ENCODE measurements at regions not wholly inside any gene's neighbourhood (a gene's known extent, or its start where the extent isn't known, plus 50 kb on each side); places are given as distances from the start of the nearest gene placed in this dataset.

DNA sequence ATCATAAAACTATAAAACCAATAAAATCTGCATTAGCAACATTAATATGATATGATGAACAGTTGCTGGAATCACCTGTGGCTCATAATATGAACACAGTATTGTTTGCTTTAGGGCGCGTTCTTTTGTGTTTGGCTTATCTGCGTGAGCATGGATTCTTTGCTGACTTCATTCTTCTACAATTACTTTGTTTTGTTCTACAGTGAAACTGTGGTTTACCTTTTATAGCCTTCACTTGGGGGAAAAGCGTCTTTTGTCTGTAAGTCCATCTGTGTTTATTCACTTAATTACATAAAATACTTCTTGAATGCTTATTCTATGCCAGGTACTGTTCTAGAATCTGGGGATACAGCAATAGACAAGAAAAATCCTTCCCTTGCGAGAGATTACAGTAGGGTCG is 74.0 kb upstream of the SEC11C start:
- no peaks in the 10 kb centered on the region for H3K9me2 ChIP-seq (ENCODE audit: insufficient read depth, low read length)
- no peak overlapping the region for H3K27ac ChIP-seq (ENCODE audit: low read length)
- no peak overlapping the region for H3K4me3 ChIP-seq (ENCODE audit: low read length)
- no peak overlapping the region for H3K4me2 ChIP-seq (ENCODE audit: low read length)
- H4K20me1 ChIP-seq (ENCODE audit: insufficient read depth), result no peaks in the 10 kb centered on the region
- TF ChIP-seq POLR2AphosphoS5 (IDR thresholded peaks at IDR 0.05) (no peak), MXI1 (conservative IDR thresholded peaks at IDR 0.05; ENCODE audit: poor library complexity, severe bottlenecking) (no peak), SMC3 (conservative IDR thresholded peaks at IDR 0.05; ENCODE audit: poor library complexity) (no peak), RAD21 (conservative IDR thresholded peaks at IDR 0.05) (no peak), EP300 (conservative IDR thresholded peaks at IDR 0.05; ENCODE audit: poor library complexity, severe bottlenecking) (no peak)
- no peak overlapping the region for H3K9ac ChIP-seq (ENCODE audit: low read length)
- H3K9me3 ChIP-seq (ENCODE audit: low read length), result no peaks in the 10 kb centered on the region
- no peak overlapping the region for H2AFZ ChIP-seq (ENCODE audit: low read depth, low read length)
- H3K79me2 ChIP-seq (replicated peaks; ENCODE audit: insufficient read depth, low read length), result no peaks in the 10 kb centered on the region
- no peaks in the 10 kb centered on the region for H3K27me3 ChIP-seq (ENCODE audit: insufficient read depth, low read depth, low read length)
- H3F3A ChIP-seq (ENCODE audit: insufficient read depth, low read length, poor library complexity, severe bottlenecking), result no peaks in the 10 kb centered on the region
- H3K36me3 ChIP-seq (ENCODE audit: insufficient read depth, low read length), result no peaks in the 10 kb centered on the region

DNA sequence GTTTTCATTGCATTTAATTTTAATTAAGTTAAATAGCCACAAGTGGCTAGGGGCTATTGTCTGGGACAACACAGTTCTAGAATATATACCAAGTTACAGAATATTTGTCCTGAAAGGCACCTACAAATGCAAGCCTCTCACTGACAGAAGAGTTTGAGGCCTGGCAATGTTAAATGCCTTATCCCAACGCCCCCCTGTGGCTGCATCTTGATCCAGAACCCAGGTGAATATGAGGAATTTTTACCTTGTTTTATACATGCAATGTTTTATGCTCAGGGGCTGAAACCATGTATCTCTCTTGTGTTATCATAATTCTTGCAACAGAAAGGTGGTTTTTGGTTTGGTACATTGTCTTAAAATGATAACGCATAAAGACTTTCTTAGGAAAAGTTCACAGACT is 71.8 kb upstream of the SEC11C start:
- no peak overlapping the region for H3K27ac ChIP-seq (ENCODE audit: low read length)
- no peaks in the 10 kb centered on the region for H3K9me3 ChIP-seq (ENCODE audit: low read length)
- no peak overlapping the region for H3K4me3 ChIP-seq (ENCODE audit: low read length)
- H3K27me3 ChIP-seq (ENCODE audit: insufficient read depth, low read depth, low read length), result no peaks in the 10 kb centered on the region
- no peak overlapping the region for H2AFZ ChIP-seq (ENCODE audit: low read depth, low read length)
- H3K79me2 ChIP-seq (replicated peaks; ENCODE audit: insufficient read depth, low read length), result no peaks in the 10 kb centered on the region
- no peaks in the 10 kb centered on the region for H3K9me2 ChIP-seq (ENCODE audit: insufficient read depth, low read length)
- H3K36me3 ChIP-seq (ENCODE audit: insufficient read depth, low read length), result no peaks in the 10 kb centered on the region
- H3K9ac ChIP-seq (ENCODE audit: low read length), result no peak overlapping the region
- TF ChIP-seq, protein P1, sequence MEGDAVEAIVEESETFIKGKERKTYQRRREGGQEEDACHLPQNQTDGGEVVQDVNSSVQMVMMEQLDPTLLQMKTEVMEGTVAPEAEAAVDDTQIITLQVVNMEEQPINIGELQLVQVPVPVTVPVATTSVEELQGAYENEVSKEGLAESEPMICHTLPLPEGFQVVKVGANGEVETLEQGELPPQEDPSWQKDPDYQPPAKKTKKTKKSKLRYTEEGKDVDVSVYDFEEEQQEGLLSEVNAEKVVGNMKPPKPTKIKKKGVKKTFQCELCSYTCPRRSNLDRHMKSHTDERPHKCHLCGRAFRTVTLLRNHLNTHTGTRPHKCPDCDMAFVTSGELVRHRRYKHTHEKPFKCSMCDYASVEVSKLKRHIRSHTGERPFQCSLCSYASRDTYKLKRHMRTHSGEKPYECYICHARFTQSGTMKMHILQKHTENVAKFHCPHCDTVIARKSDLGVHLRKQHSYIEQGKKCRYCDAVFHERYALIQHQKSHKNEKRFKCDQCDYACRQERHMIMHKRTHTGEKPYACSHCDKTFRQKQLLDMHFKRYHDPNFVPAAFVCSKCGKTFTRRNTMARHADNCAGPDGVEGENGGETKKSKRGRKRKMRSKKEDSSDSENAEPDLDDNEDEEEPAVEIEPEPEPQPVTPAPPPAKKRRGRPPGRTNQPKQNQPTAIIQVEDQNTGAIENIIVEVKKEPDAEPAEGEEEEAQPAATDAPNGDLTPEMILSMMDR (IDR thresholded peaks at IDR 0.05; ENCODE audit: poor library complexity, severe bottlenecking), result peak; percentile 37
- TF ChIP-seq RAD21 (conservative IDR thresholded peaks at IDR 0.05) (peak; percentile 36), EP300 (conservative IDR thresholded peaks at IDR 0.05; ENCODE audit: poor library complexity, severe bottlenecking) (no peak), POLR2AphosphoS5 (IDR thresholded peaks at IDR 0.05) (no peak), SMC3 (conservative IDR thresholded peaks at IDR 0.05; ENCODE audit: poor library complexity) (no peak)
- TF ChIP-seq, protein P2, sequence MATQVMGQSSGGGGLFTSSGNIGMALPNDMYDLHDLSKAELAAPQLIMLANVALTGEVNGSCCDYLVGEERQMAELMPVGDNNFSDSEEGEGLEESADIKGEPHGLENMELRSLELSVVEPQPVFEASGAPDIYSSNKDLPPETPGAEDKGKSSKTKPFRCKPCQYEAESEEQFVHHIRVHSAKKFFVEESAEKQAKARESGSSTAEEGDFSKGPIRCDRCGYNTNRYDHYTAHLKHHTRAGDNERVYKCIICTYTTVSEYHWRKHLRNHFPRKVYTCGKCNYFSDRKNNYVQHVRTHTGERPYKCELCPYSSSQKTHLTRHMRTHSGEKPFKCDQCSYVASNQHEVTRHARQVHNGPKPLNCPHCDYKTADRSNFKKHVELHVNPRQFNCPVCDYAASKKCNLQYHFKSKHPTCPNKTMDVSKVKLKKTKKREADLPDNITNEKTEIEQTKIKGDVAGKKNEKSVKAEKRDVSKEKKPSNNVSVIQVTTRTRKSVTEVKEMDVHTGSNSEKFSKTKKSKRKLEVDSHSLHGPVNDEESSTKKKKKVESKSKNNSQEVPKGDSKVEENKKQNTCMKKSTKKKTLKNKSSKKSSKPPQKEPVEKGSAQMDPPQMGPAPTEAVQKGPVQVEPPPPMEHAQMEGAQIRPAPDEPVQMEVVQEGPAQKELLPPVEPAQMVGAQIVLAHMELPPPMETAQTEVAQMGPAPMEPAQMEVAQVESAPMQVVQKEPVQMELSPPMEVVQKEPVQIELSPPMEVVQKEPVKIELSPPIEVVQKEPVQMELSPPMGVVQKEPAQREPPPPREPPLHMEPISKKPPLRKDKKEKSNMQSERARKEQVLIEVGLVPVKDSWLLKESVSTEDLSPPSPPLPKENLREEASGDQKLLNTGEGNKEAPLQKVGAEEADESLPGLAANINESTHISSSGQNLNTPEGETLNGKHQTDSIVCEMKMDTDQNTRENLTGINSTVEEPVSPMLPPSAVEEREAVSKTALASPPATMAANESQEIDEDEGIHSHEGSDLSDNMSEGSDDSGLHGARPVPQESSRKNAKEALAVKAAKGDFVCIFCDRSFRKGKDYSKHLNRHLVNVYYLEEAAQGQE (IDR thresholded peaks at IDR 0.05; ENCODE audit: borderline replicate concordance), result no peak
- no peaks in the 10 kb centered on the region for H3F3A ChIP-seq (ENCODE audit: insufficient read depth, low read length, poor library complexity, severe bottlenecking)
- no peaks in the 10 kb centered on the region for H4K20me1 ChIP-seq (ENCODE audit: insufficient read depth)
- H3K4me2 ChIP-seq (ENCODE audit: low read length), result no peak overlapping the region

DNA sequence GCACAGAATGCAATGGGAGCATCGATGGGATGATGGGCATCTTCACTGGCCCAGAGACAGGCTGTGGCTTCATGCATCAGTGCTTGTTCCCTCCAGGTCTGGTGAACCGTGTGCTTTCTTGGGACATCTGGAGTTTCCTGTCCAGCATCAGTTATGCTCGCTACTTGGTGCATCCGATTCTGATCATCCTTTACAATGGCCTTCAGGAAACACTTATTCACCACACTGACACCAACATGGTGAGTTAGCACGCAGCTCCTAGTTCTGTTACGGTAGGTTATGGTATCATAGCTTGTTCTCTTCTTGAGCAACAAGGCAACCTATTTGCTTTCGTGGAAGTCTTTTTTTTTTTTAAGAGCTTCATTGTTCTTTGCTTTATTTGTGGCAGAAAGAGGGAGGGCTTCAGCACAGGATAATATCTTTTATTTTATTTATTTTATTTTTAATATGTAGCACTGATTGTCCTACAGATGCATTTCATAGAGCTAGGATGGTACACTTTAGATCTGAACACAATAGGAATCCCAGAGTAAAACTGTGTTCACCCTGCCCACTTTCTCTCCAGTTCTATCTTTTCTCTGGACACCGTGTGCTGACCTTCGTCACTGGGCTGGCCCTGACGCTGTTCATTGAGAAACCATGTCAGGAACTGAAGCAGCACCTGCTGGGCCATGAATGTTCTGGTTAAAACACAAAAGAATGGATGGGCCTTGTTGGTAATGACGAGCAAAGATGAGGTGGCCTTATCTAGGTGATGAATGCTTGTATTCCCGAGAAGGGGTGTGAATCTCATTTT is 71.2 kb upstream of the SEC11C start:
- Histone ChIP-seq H3K4me2 (ENCODE audit: low read length) (no peak overlapping the region), H3K9me2 (ENCODE audit: insufficient read depth, low read length) (no peaks in the 10 kb centered on the region), H3F3A (ENCODE audit: insufficient read depth, low read length, poor library complexity, severe bottlenecking) (no peaks in the 10 kb centered on the region), H3K36me3 (ENCODE audit: insufficient read depth, low read length) (no peaks in the 10 kb centered on the region), H3K4me3 (ENCODE audit: low read length) (no peak overlapping the region), H3K9ac (ENCODE audit: low read length) (no peak overlapping the region), H2AFZ (ENCODE audit: low read depth, low read length) (no peak overlapping the region), H3K9me3 (ENCODE audit: low read length) (no peaks in the 10 kb centered on the region), H4K20me1 (ENCODE audit: insufficient read depth) (no peaks in the 10 kb centered on the region), H3K27ac (ENCODE audit: low read length) (no peak overlapping the region), H3K79me2 (replicated peaks; ENCODE audit: insufficient read depth, low read length) (no peaks in the 10 kb centered on the region), H3K27me3 (ENCODE audit: insufficient read depth, low read depth, low read length) (no peaks in the 10 kb centered on the region)
- no peak for TF ChIP-seq TAF1 (IDR thresholded peaks at IDR 0.05; ENCODE audit: low read depth)
- no peak for TF ChIP-seq EP300 (conservative IDR thresholded peaks at IDR 0.05; ENCODE audit: poor library complexity, severe bottlenecking)
- TF ChIP-seq, protein P2 (IDR thresholded peaks at IDR 0.05; ENCODE audit: borderline replicate concordance), result no peak
- no peak for TF ChIP-seq MXI1 (conservative IDR thresholded peaks at IDR 0.05; ENCODE audit: poor library complexity, severe bottlenecking)
- TF ChIP-seq POLR2AphosphoS5 (IDR thresholded peaks at IDR 0.05), result no peak
- no peak for TF ChIP-seq EZH2 (IDR thresholded peaks at IDR 0.05; ENCODE audit: borderline replicate concordance, insufficient read depth, low read length, poor library complexity, severe bottlenecking)
- no peak for TF ChIP-seq RAD21 (conservative IDR thresholded peaks at IDR 0.05)
- TF ChIP-seq SMC3 (conservative IDR thresholded peaks at IDR 0.05; ENCODE audit: poor library complexity), result no peak

Measured in neural cell (in vitro differentiated cells).